Heart right ventricle (tissue), 16 donors: ENCODE measurements at regions not wholly inside any gene's neighbourhood (a gene's known extent, or its start where the extent isn't known, plus 50 kb on each side); places are given as distances from the start of the nearest gene placed in this dataset.

Experiments
- ATAC-seq, 8 donors: fragments of 200-7000 bp; cut with Tn5 transposase; one replicate each; pipeline ENCODE4 v1.9.1; 2020; ENCODE audit warnings: mild to moderate bottlenecking in 8 of 8, moderate library complexity in 8 of 8, moderate number of reproducible peaks in 1 of 8
- DNase-seq, 2 donors: peaks; one replicate each; pipeline ENCODE4 v3.0.0-alpha.2; 2020
- H3K27ac ChIP-seq, 10 donors: fragments of 200-600 bp; sonication (generic) in 2 of 10; one replicate each; pipeline versions ENCODE4 v1.5.0 to v1.8.0; 2020 to 2022; ENCODE audit warnings: mild to moderate bottlenecking in 3 of 10
- H3K27me3 ChIP-seq, 7 donors: fragments of 200-600 bp; one replicate each; pipeline ENCODE4 v1.8.0; 2021 to 2022; ENCODE audit warnings: mild to moderate bottlenecking in 2 of 7
- H3K36me3 ChIP-seq, 9 donors: fragments of 200-600 bp; sonication (generic) in 1 of 9; one replicate each; pipeline versions ENCODE4 v1.5.0 to v1.8.0; 2020 to 2022; ENCODE audit warnings: mild to moderate bottlenecking in 2 of 9
- H3K4me1 ChIP-seq, 9 donors: fragments of 200-600 bp; sonication (generic) in 1 of 9; one replicate each; pipeline versions ENCODE4 v1.5.0 to v1.8.0; 2020 to 2022; ENCODE audit warnings: mild to moderate bottlenecking in 4 of 9
- H3K4me3 ChIP-seq, 10 donors: fragments of 200-600 bp; sonication (generic) in 2 of 10; one replicate each; pipeline versions ENCODE4 v1.5.0 to v1.8.0; 2020 to 2022; ENCODE audit warnings: mild to moderate bottlenecking in 7 of 10, moderate library complexity in 2 of 10
- H3K9me3 ChIP-seq, 11 donors: fragments of 200-600 bp in 10 of 11; sonication (generic) in 2 of 11; one replicate each; pipeline versions ENCODE4 v1.5.0 to v1.8.0; 2013 to 2022; ENCODE audit warnings: mild to moderate bottlenecking in 2 of 11, control low read depth in 1 of 11, moderate library complexity in 1 of 11
- WGBS, 2 donors: extraction: QIAGEN DNeasy Blood & Tissue Kit; methylation state at CpG; one replicate each; pipeline ENCODE4 v1.1.7; 2013; ENCODE audit warnings: inconsistent platforms in 1 of 2; 5-methylcytosine and 5-hydroxymethylcytosine counted together
- intact Hi-C, 10 donors: fragments of 100-400 bp; cut with DNase I; formaldehyde crosslinking; loops; one replicate each; pipeline versions ENCODE4 v1.11.1 to v1.14.2; 2022
- TF ChIP-seq, protein P1 (sequence below), 9 donors: fragments of 200-600 bp; sonication (generic) in 2 of 9; IDR thresholded peaks; one replicate each; pipeline versions ENCODE4 v1.5.0 to v1.8.0; 2021 to 2022; ENCODE audit warnings: antibody characterized with exemption in 9 of 9, mild to moderate bottlenecking in 5 of 9, moderate library complexity in 1 of 9
- donor health status: Arrhythmogenic right ventricular cardiomyopathy.
- donor health status: ischemic (EF 13 %, LVEDD 7.1; RV severe dilation, severe dysfunction).
- donor health status: healthy with polysubstance abuse.
- donor health status: DM: no; HTN: yes; CAD: no.
- donor health status: DM: no; HTN: no; CAD: no.
- donor health status: ischemic (EF 25% LVEDD 6.9; RV normal size, moderate dysfunction).
- donor health status: ischemic (EF 25% LVEDD 5.7; RV mildly dilated, moderate dysfunction).
- donor health status: healthy.
- donor health status: DM: yes; HTN: yes; CAD: no.
- donor health status: Ischemic cardiomyopathy.
- donor health status: ischemic (EF 35%, LVEDD 5.7; RV mildly dilated, moderate dysfunction).
- donor health status: nonischemic (EF 11% LVEDD 7.7; RV severe dilation, severe dysfunction).
- donor health status: DM: yes; HTN: yes; CAD: no.
- donor health status: PGD.
- donor health status: ischemic (EF 29% LVEDD 5.4; RV normal size, mild dysfunction).
- donor health status: nonischemic (EF 23%, LVEDD 6.1; RV moderate dilation, normal function).

- intact Hi-C loops: no loop called here
- peaks cover 0 to 20% (median 0%) of the 10 kb centered on the region in 9 donors for H3K36me3 ChIP-seq
- TF ChIP-seq, protein P1, sequence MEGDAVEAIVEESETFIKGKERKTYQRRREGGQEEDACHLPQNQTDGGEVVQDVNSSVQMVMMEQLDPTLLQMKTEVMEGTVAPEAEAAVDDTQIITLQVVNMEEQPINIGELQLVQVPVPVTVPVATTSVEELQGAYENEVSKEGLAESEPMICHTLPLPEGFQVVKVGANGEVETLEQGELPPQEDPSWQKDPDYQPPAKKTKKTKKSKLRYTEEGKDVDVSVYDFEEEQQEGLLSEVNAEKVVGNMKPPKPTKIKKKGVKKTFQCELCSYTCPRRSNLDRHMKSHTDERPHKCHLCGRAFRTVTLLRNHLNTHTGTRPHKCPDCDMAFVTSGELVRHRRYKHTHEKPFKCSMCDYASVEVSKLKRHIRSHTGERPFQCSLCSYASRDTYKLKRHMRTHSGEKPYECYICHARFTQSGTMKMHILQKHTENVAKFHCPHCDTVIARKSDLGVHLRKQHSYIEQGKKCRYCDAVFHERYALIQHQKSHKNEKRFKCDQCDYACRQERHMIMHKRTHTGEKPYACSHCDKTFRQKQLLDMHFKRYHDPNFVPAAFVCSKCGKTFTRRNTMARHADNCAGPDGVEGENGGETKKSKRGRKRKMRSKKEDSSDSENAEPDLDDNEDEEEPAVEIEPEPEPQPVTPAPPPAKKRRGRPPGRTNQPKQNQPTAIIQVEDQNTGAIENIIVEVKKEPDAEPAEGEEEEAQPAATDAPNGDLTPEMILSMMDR (IDR thresholded peaks at IDR 0.05): no peak
- 91 to 96% methylated on average over 4 of the region's 4 CpGs for WGBS, 2 donors
- peaks cover 0 to 30% (median 0%) of the 10 kb centered on the region in 11 donors for H3K9me3 ChIP-seq
- no peak overlapping the region for H3K27ac ChIP-seq
- no peak for DNase-seq
- no peaks in the 10 kb centered on the region for H3K27me3 ChIP-seq
- no peak overlapping the region for H3K4me3 ChIP-seq
- ATAC-seq: no peak
- H3K4me1 ChIP-seq: no peaks in the 10 kb centered on the region
Measured at GRCh38 chr15:96246057-96246456, 84.4 kb upstream of the NR2F2 start.

- intact Hi-C loops: no loop called here
- Histone ChIP-seq H3K9me3 (peaks cover 0 to 15% (median 0%) of the 10 kb centered on the region in 11 donors), H3K4me3 (no peak overlapping the region), H3K27me3 (no peaks in the 10 kb centered on the region), H3K4me1 (no peaks in the 10 kb centered on the region), H3K27ac (no peak overlapping the region), H3K36me3 (peaks cover 0 to 30% (median 0%) of the 10 kb centered on the region in 9 donors)
- DNase-seq (no peak), ATAC-seq (no peak)
- 93 to 94% methylated on average over 2 of the region's 2 CpGs for WGBS, 2 donors
- TF ChIP-seq, protein P1 (IDR thresholded peaks at IDR 0.05): no peak
Measured at GRCh38 chr15:96247621-96248305, 82.7 kb upstream of the NR2F2 start.

- DNase-seq (no peak), ATAC-seq (no peak)
- H3K27me3 ChIP-seq: no peaks in the 10 kb centered on the region
- H3K4me3 ChIP-seq: no peak overlapping the region
- H3K27ac ChIP-seq: no peak overlapping the region
- TF ChIP-seq, protein P1 (IDR thresholded peaks at IDR 0.05): no peak
- no peaks in the 10 kb centered on the region for H3K4me1 ChIP-seq
- intact Hi-C loops: no loop called here
- H3K36me3 ChIP-seq: peaks cover 0 to 32% (median 0%) of the 10 kb centered on the region in 9 donors
- peaks cover 0 to 11% (median 0%) of the 10 kb centered on the region in 11 donors for H3K9me3 ChIP-seq
- 98% methylated on average over 5 of the region's 5 CpGs for WGBS, 2 donors
Measured at GRCh38 chr15:96252148-96252547, 78.4 kb upstream of the NR2F2 start.

DNA sequence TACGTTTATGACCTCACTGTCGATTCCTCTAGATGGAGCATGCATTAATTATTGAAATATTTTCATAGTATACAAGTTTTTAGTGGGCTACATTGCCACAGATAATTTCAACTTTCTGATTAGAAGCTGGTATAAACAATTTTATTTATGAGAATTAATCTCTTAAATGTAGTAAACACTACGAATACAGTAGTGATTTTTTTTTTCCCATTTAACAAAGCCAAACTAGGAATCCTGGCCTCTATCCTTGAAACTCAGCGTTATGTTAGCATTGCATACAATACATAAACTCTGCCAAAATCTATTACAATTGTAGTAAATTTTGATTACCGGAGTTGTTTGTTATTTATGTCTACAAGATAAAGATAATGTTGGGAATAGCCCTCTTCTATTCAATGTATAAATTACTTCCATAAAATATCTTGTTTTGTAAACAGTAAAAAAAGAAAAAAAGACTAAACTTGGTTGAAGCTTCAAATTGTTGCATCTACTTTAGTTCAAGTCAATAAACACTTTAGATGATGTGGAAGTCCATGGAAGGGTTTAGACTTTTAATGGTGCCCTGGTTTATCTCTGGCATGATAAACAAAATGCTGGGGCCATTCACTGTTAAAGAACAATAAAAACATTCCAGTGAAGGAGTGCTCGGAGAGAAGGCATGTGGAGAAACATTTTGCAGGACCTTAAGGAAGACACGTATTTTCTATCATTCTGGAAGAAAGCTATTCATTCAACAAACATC is 77.3 kb upstream of the NR2F2 start:
- no peak overlapping the region for H3K27ac ChIP-seq
- ATAC-seq: no peak
- H3K9me3 ChIP-seq: peaks cover 0 to 2% (median 0%) of the 10 kb centered on the region in 11 donors
- intact Hi-C loops: no loop called here
- H3K4me1 ChIP-seq: no peaks in the 10 kb centered on the region
- WGBS, 2 donors: 85 to 87% methylated on average over 7 of the region's 7 CpGs
- TF ChIP-seq, protein P1 (IDR thresholded peaks at IDR 0.05): no peak
- H3K36me3 ChIP-seq: peaks cover 0 to 22% (median 0%) of the 10 kb centered on the region in 9 donors
- H3K4me3 ChIP-seq: no peak overlapping the region
- H3K27me3 ChIP-seq: no peaks in the 10 kb centered on the region
- DNase-seq: no peak
